Vagina (tissue), 2 donors: ENCODE measurements at regions not wholly inside any gene's neighbourhood (a gene's known extent, or its start where the extent isn't known, plus 50 kb on each side); places are given as distances from the start of the nearest gene placed in this dataset.

ENCODE experiments used
- DNase-seq, 2 donors: peaks; one replicate each; pipeline ENCODE4 v3.0.0-alpha.2; 2017; ENCODE audit errors: extremely low spot score in 2 of 2
- H3K27ac ChIP-seq: fragments of 200-600 bp; sonication (generic); one replicate; pipeline ENCODE4 v1.5.1; 2019
- H3K27me3 ChIP-seq: fragments of 200-600 bp; sonication (generic); one replicate; pipeline ENCODE4 v1.5.1; 2019
- H3K36me3 ChIP-seq, 2 donors: fragments of 200-600 bp; sonication (generic); one replicate each; pipeline ENCODE4 v1.5.1; 2017 to 2019
- H3K4me1 ChIP-seq: fragments of 200-600 bp; sonication (generic); one replicate; pipeline ENCODE4 v1.5.1; 2019
- H3K4me3 ChIP-seq, 2 donors: fragments of 200-600 bp; sonication (generic); 1 replicate in 1 of 2; 2 replicates in 1 of 2; pipeline ENCODE4 v1.5.1; 2016 to 2019
- H3K9me3 ChIP-seq: fragments of 200-600 bp; sonication (generic); one replicate; pipeline ENCODE4 v1.5.1; 2019
- POLR2A ChIP-seq, 2 donors: fragments of 450-650 bp; IDR thresholded peaks; one replicate each; pipeline ENCODE4 v1.6.1; 2017; ENCODE audit warnings: antibody characterized with exemption in 2 of 2, mild to moderate bottlenecking in 2 of 2, moderate library complexity in 2 of 2
- POLR2AphosphoS5 ChIP-seq, 2 donors: sonication (generic); formaldehyde crosslinking; IDR thresholded peaks; one replicate each; pipeline ENCODE4 v1.9.0; 2017; ENCODE audit warnings: antibody characterized with exemption in 2 of 2, mild to moderate bottlenecking in 2 of 2, low read depth in 1 of 2; ENCODE audit not compliant: insufficient read depth in 1 of 2
- intact Hi-C: fragments of 100-400 bp; cut with DNase I; formaldehyde crosslinking; loops from one replicate; pipeline ENCODE4 v1.15.1; 2023
- TF ChIP-seq, protein P1 (sequence below), 3 experiments: fragments of 450-650 bp in 2 of 3; fragments of 200-600 bp in 1 of 3; sonication (generic) in 1 of 3; IDR thresholded peaks; one replicate each; pipeline ENCODE4 v1.5.1; 2017 to 2019; ENCODE audit warnings: antibody characterized with exemption in 3 of 3, mild to moderate bottlenecking in 2 of 3, moderate library complexity in 2 of 3

GRCh38 chr2:41943159-41943558, 104.7 kb upstream of the PKDCC start:
- no peaks in the 10 kb centered on the region for H3K9me3 ChIP-seq
- H3K4me3 ChIP-seq, result no peak overlapping the region
- H3K4me1 ChIP-seq, result peaks cover 9% of the 10 kb centered on the region
- H3K27ac ChIP-seq, result no peak overlapping the region
- H3K36me3 ChIP-seq, result no peaks in the 10 kb centered on the region
- no peak for DNase-seq
- H3K27me3 ChIP-seq, result no peaks in the 10 kb centered on the region
- TF ChIP-seq POLR2AphosphoS5 (IDR thresholded peaks at IDR 0.05; ENCODE audit: insufficient read depth in 1 of 2, low read depth in 1 of 2) (no peak), POLR2A (IDR thresholded peaks at IDR 0.05) (no peak)
- TF ChIP-seq, protein P1, sequence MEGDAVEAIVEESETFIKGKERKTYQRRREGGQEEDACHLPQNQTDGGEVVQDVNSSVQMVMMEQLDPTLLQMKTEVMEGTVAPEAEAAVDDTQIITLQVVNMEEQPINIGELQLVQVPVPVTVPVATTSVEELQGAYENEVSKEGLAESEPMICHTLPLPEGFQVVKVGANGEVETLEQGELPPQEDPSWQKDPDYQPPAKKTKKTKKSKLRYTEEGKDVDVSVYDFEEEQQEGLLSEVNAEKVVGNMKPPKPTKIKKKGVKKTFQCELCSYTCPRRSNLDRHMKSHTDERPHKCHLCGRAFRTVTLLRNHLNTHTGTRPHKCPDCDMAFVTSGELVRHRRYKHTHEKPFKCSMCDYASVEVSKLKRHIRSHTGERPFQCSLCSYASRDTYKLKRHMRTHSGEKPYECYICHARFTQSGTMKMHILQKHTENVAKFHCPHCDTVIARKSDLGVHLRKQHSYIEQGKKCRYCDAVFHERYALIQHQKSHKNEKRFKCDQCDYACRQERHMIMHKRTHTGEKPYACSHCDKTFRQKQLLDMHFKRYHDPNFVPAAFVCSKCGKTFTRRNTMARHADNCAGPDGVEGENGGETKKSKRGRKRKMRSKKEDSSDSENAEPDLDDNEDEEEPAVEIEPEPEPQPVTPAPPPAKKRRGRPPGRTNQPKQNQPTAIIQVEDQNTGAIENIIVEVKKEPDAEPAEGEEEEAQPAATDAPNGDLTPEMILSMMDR (IDR thresholded peaks at IDR 0.05), result no peak
- intact Hi-C loops, result no loop called here

DNA sequence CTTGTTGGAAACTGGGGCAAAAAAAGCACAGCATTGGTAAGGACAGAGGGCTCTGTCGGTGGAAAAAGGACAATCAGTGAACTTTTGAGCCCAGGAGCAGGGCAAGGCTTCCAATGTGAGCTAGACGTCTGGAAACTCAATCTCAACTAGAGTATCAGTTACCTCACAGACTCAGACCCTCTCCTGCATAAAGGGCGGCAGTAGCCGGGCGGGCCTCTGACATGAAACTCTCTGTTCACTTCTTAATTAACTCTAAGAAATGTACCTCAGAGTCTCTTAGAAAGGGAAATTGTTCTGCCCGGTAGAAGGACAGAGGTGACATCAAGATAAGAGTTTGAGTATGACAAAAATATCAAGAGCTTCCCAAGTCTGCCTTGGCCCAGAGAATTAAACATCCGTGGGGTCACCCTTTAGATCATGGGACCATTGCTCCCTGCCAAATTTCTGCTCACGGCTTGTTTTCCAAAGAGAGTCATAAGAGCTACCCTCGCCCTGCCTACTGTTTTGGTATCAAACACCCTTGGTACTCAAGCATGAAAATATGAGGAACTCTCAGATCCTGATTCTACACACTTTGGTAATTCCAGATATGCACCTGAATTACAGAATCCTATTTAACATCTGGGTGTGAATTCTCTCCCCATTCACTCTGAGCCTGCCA, 103.5 kb upstream of the PKDCC start:
- Histone ChIP-seq H3K9me3 (no peaks in the 10 kb centered on the region), H3K36me3 (no peaks in the 10 kb centered on the region), H3K27ac (no peak overlapping the region), H3K4me3 (no peak overlapping the region), H3K27me3 (no peaks in the 10 kb centered on the region), H3K4me1 (no peaks in the 10 kb centered on the region)
- no peak for DNase-seq
- no peak for TF ChIP-seq POLR2A (IDR thresholded peaks at IDR 0.05)
- TF ChIP-seq, protein P1 (IDR thresholded peaks at IDR 0.05), result no peak
- TF ChIP-seq POLR2AphosphoS5 (IDR thresholded peaks at IDR 0.05; ENCODE audit: insufficient read depth in 1 of 2, low read depth in 1 of 2), result no peak
- intact Hi-C loops, result no loop called here

GRCh38 chr2:41947701-41948396, 100.0 kb upstream of the PKDCC start:
- Histone ChIP-seq H3K4me1 (no peaks in the 10 kb centered on the region), H3K27ac (no peak overlapping the region), H3K9me3 (no peaks in the 10 kb centered on the region), H3K27me3 (no peaks in the 10 kb centered on the region), H3K36me3 (no peaks in the 10 kb centered on the region), H3K4me3 (no peak overlapping the region)
- DNase-seq, result no peak
- no peak for TF ChIP-seq POLR2AphosphoS5 (IDR thresholded peaks at IDR 0.05; ENCODE audit: insufficient read depth in 1 of 2, low read depth in 1 of 2)
- TF ChIP-seq POLR2A (IDR thresholded peaks at IDR 0.05), result no peak
- TF ChIP-seq, protein P1 (IDR thresholded peaks at IDR 0.05), result no peak
- intact Hi-C loops, result no loop called here

DNA sequence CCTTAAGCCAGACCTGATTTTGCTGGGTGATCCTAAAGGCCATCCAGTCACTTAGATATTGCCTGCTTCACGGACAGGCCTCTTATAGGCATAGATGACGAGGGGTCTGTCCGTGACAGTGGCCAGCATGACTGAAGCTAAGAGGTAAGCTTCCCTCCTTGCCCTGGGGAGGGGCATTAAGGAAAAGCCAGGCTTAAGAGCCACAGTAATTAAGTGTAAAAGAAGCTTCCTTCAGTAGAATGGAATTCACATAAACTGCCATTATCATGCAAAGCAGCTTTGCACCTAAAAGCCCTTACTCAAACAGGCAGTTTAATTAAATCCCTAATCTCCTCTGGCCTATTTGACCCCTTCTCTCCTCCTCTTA, 99.4 kb upstream of the PKDCC start:
- no peak overlapping the region for H3K27ac ChIP-seq
- H3K4me1 ChIP-seq, result no peaks in the 10 kb centered on the region
- no peak overlapping the region for H3K4me3 ChIP-seq
- intact Hi-C loops, result no loop called here
- DNase-seq, result no peak
- no peaks in the 10 kb centered on the region for H3K27me3 ChIP-seq
- H3K36me3 ChIP-seq, result no peaks in the 10 kb centered on the region
- TF ChIP-seq POLR2AphosphoS5 (IDR thresholded peaks at IDR 0.05; ENCODE audit: insufficient read depth in 1 of 2, low read depth in 1 of 2), result no peak
- TF ChIP-seq POLR2A (IDR thresholded peaks at IDR 0.05), result no peak
- TF ChIP-seq, protein P1 (IDR thresholded peaks at IDR 0.05), result no peak
- H3K9me3 ChIP-seq, result no peaks in the 10 kb centered on the region
